Natural killer cell (primary cell): ENCODE measurements at regions not wholly inside any gene's neighbourhood (a gene's known extent, or its start where the extent isn't known, plus 50 kb on each side); places are given as distances from the start of the nearest gene placed in this dataset.

Experiments used
- ATAC-seq, 3 donors: fragments of 150-1000 bp in 2 of 3; fragments of 200-7000 bp in 1 of 3; cut with Tn5 transposase; 1 replicate in 1 of 3; 2 replicates in 2 of 3; pipeline ENCODE4 v1.10.0; 2021; ENCODE audit warnings: mild to moderate bottlenecking in 2 of 3, moderate library complexity in 2 of 3
- DNase-seq, 2 donors: peaks; one replicate each; pipeline versions ENCODE4 v3.0.0 to v3.0.0-alpha.2; 2013 to 2021; ENCODE audit warnings: mixed read lengths in 1 of 2
- H3K27ac ChIP-seq: one replicate; pipeline ENCODE4 v1.5.1; 2013; ENCODE audit warnings: mild to moderate bottlenecking, low read length
- H3K27me3 ChIP-seq: one replicate; pipeline ENCODE4 v1.6.1; 2013; ENCODE audit warnings: low read length; ENCODE audit not compliant: control insufficient read depth, insufficient read depth
- H3K36me3 ChIP-seq: one replicate; pipeline ENCODE4 v1.6.1; 2013; ENCODE audit warnings: low read length; ENCODE audit not compliant: control insufficient read depth, insufficient read depth
- H3K4me1 ChIP-seq: one replicate; pipeline ENCODE4 v1.6.1; 2013; ENCODE audit warnings: low read length; ENCODE audit not compliant: control insufficient read depth, insufficient read depth
- H3K4me3 ChIP-seq: one replicate; pipeline ENCODE4 v1.5.1; 2013; ENCODE audit warnings: low read length
- H3K9me3 ChIP-seq: one replicate; pipeline ENCODE4 v1.6.1; 2013; ENCODE audit warnings: low read length; ENCODE audit not compliant: control insufficient read depth, insufficient read depth
- H3K27ac Mint-ChIP-seq, 2 donors: one replicate each; pipeline ENCODE4 v1.8.0; 2022; ENCODE audit warnings: mild to moderate bottlenecking in 2 of 2, mixed read lengths in 2 of 2, moderate library complexity in 1 of 2
- H3K27me3 Mint-ChIP-seq, 2 donors: one replicate each; pipeline ENCODE4 v1.8.0; 2022; ENCODE audit warnings: low read depth in 2 of 2, mixed read lengths in 2 of 2
- H3K36me3 Mint-ChIP-seq: one replicate; pipeline ENCODE4 v1.8.0; 2022; ENCODE audit warnings: mixed read lengths
- H3K4me1 Mint-ChIP-seq, 2 donors: one replicate each; pipeline ENCODE4 v1.8.0; 2022; ENCODE audit warnings: mixed read lengths in 2 of 2
- H3K4me3 Mint-ChIP-seq: one replicate; pipeline ENCODE4 v1.8.0; 2022; ENCODE audit warnings: mild to moderate bottlenecking, moderate library complexity, mixed read lengths
- H3K9me3 Mint-ChIP-seq, 2 donors: one replicate each; pipeline ENCODE4 v1.8.0; 2022; ENCODE audit warnings: mixed read lengths in 2 of 2
- CTCF ChIP-seq: fragments of 200-600 bp; IDR thresholded peaks from one replicate; pipeline ENCODE4 v1.8.0; 2022; ENCODE audit warnings: antibody characterized with exemption
- WGBS: methylation state at CpG from one replicate; pipeline ENCODE4 v1.1.7; 2013; ENCODE audit warnings: missing lambda C conversion rate; ENCODE audit not compliant: insufficient coverage; 5-methylcytosine and 5-hydroxymethylcytosine counted together
- intact Hi-C: fragments of 100-400 bp; cut with micrococcal nuclease; formaldehyde crosslinking; loops from one replicate; pipeline ENCODE4 v1.14.2; 2022

DNA sequence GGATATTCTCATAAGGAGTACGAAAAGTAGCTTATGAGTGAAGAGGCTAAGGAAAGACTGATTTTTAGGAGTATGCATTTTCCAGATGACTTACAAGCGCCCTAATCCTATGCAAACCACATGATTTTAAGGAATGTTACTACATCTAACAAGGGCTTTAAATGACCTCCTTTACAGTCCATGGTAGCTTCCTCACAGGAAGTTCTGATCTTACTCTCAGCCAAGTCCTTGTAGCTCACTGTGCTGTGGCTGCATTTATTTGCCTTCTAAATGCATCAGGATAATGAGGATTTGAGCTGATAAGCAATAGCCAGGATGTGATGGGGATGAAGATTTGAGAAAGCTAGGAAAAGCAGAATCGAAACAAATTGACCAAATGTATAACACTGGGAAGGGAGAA lies 896.0 kb downstream of the MCTP2 start:
- Histone ChIP-seq H3K27me3 (no peaks in the 10 kb centered on the region), H3K4me3 (no peak overlapping the region), H3K27ac (no peak overlapping the region), H3K9me3 (no peaks in the 10 kb centered on the region), H3K36me3 (no peaks in the 10 kb centered on the region), H3K4me1 (no peaks in the 10 kb centered on the region)
- 50% methylated on average over 1 of the region's 3 CpGs for WGBS
- Mint-ChIP-seq H3K4me1 (no peaks in the 10 kb centered on the region), H3K27ac (no peak overlapping the region), H3K9me3 (no peaks in the 10 kb centered on the region), H3K27me3 (peaks cover 0 to 11% of the 10 kb centered on the region in 2 donors), H3K36me3 (no peaks in the 10 kb centered on the region), H3K4me3 (no peak overlapping the region)
- no peak for TF ChIP-seq CTCF
- intact Hi-C loops: no loop called here
- DNase-seq (no peak), ATAC-seq (no peak)

GRCh38 chr15:95129574-95129973 lies 898.2 kb downstream of the MCTP2 start:
- Histone ChIP-seq H3K27me3 (no peaks in the 10 kb centered on the region), H3K4me3 (no peak overlapping the region), H3K36me3 (no peaks in the 10 kb centered on the region), H3K9me3 (no peaks in the 10 kb centered on the region), H3K4me1 (no peaks in the 10 kb centered on the region), H3K27ac (no peak overlapping the region)
- no peaks in the 10 kb centered on the region for H3K4me1 Mint-ChIP-seq
- no peak for ATAC-seq
- H3K27me3 Mint-ChIP-seq: peaks cover 0 to 8% of the 10 kb centered on the region in 2 donors
- WGBS: 20% methylated on average over 4 of the region's 4 CpGs
- H3K36me3 Mint-ChIP-seq: no peaks in the 10 kb centered on the region
- no peaks in the 10 kb centered on the region for H3K9me3 Mint-ChIP-seq
- TF ChIP-seq CTCF: no peak
- no peak overlapping the region for H3K27ac Mint-ChIP-seq
- H3K4me3 Mint-ChIP-seq: no peak overlapping the region
- DNase-seq: no peak
- intact Hi-C loops: no loop called here

- TF ChIP-seq CTCF: no peak
- Histone ChIP-seq H3K27me3 (no peaks in the 10 kb centered on the region), H3K4me1 (no peaks in the 10 kb centered on the region), H3K36me3 (no peaks in the 10 kb centered on the region), H3K4me3 (no peak overlapping the region), H3K27ac (no peak overlapping the region), H3K9me3 (no peaks in the 10 kb centered on the region)
- DNase-seq (no peak), ATAC-seq (no peak)
- Mint-ChIP-seq H3K27ac (no peak overlapping the region), H3K4me1 (no peaks in the 10 kb centered on the region), H3K9me3 (no peaks in the 10 kb centered on the region), H3K36me3 (no peaks in the 10 kb centered on the region), H3K4me3 (no peak overlapping the region), H3K27me3 (peaks cover 2 to 8% of the 10 kb centered on the region in 2 donors)
- intact Hi-C loops: no loop called here
- 62% methylated on average over 5 of the region's 5 CpGs for WGBS
Observed at GRCh38 chr15:95131131-95131556, 899.8 kb downstream of the MCTP2 start.

DNA sequence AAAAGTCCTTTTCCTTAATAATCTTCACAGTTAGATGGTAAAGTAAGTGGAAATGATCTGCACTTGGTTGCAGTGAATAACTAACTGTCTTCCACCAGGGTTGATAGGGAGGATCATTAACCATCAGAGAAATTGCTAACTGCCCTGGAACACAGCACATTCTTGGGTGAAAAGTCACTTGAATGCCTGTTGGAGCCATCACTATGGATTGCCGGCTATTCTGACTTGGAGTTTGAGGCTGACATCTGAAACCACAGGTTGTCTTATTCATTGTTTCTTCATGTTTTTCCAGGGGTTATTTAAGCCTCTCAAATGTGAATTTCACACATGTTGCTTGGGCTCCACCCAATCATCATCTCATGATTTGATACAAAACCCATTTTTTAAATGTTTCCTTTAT lies 901.4 kb downstream of the MCTP2 start:
- DNase-seq (no peak), ATAC-seq (no peak)
- Histone ChIP-seq H3K27ac (no peak overlapping the region), H3K4me1 (no peaks in the 10 kb centered on the region), H3K27me3 (no peaks in the 10 kb centered on the region), H3K36me3 (no peaks in the 10 kb centered on the region), H3K9me3 (no peaks in the 10 kb centered on the region), H3K4me3 (no peak overlapping the region)
- no peak overlapping the region for H3K27ac Mint-ChIP-seq
- no peak for TF ChIP-seq CTCF
- H3K4me3 Mint-ChIP-seq: no peak overlapping the region
- no peaks in the 10 kb centered on the region for H3K9me3 Mint-ChIP-seq
- no peaks in the 10 kb centered on the region for H3K36me3 Mint-ChIP-seq
- 97% methylated on average over 1 of the region's 1 CpG for WGBS
- no peaks in the 10 kb centered on the region for H3K4me1 Mint-ChIP-seq
- H3K27me3 Mint-ChIP-seq: peaks cover 7 to 11% of the 10 kb centered on the region in 2 donors
- intact Hi-C loops: no loop called here
